ENCODE measurements at regions not wholly inside any gene's neighbourhood (a gene's known extent, or its start where the extent isn't known, plus 50 kb on each side); places are given as distances from the start of the nearest gene placed in this dataset.

DNA sequence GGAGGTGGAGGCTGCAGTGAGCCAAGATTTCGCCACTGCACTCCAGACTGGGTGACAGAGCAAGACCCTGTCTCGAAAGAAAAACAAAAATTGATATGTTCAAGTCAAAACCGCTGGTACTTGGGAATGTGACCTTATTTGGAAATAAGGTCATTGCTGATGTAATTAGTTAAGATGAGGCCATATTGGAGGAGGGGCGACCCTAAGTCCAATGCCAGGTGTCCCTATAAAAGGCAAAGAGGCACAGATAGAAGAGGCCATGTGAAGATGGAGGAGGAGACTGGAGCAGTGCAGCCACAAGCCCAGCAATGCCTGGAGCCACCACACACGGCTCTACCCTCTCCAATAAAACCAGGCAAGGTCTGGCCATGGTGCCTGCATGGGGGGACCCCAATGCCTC is 50.8 kb upstream of the JPH3 start:
- no peak for TF ChIP-seq POLR2A (IDR thresholded peaks at IDR 0.05; ENCODE audit: low read length)
- TF ChIP-seq GATA1 (IDR thresholded peaks at IDR 0.05; ENCODE audit: low read depth, low read length) = no peak
